ENCODE measurements at regions not wholly inside any gene's neighbourhood (a gene's known extent, or its start where the extent isn't known, plus 50 kb on each side); places are given as distances from the start of the nearest gene placed in this dataset.

DNA sequence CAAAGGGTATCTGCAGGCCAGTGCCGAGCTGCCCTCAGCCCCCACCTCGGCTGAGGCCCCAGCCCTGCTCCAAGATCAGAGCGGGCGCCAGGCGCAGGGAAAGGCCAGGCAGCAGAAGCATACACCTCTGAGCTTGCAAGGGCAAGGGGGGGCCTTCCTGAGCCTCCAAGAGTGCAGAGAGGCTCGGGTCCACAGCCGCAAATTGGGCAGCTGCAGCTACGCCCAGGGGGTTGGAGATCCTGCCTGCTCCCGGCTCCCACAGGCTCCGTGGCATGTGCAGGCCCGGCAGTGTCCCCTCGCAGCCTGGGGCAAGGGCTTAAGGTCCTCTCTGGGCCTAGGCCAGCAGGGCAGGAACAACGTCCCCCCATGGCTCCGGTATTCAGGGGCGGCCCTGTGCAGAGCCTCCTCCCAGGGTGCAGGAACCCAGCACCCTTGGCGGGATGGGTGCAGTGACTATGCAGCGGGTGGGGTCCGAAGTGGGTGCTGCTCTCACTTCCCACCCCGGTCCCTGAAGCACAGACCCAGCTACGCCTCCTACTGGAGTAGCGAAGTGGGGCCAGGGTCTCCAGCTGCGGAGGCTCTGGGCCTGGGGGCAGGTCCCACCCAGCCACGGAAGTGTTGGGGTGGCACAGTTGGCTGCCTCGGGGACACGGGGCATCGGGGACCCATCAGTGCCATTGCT lies 120.2 kb upstream of the TMEFF2 start:
- ATAC-seq (ENCODE audit: low read depth) (no peak), DNase-seq (ENCODE audit: low spot score) (no peak)
- Histone ChIP-seq H3K4me3 (ENCODE audit: severe bottlenecking) (no peak overlapping the region), H3K27ac (ENCODE audit: poor library complexity, severe bottlenecking) (no peak overlapping the region), H3K9me3 (ENCODE audit: severe bottlenecking) (no peaks in the 10 kb centered on the region), H3K36me3 (ENCODE audit: low read depth) (no peaks in the 10 kb centered on the region), H3K27me3 (ENCODE audit: insufficient read depth, poor library complexity, severe bottlenecking) (no peaks in the 10 kb centered on the region), H3K4me1 (ENCODE audit: insufficient read depth, poor library complexity, severe bottlenecking) (no peaks in the 10 kb centered on the region)
- TF ChIP-seq, protein P1, sequence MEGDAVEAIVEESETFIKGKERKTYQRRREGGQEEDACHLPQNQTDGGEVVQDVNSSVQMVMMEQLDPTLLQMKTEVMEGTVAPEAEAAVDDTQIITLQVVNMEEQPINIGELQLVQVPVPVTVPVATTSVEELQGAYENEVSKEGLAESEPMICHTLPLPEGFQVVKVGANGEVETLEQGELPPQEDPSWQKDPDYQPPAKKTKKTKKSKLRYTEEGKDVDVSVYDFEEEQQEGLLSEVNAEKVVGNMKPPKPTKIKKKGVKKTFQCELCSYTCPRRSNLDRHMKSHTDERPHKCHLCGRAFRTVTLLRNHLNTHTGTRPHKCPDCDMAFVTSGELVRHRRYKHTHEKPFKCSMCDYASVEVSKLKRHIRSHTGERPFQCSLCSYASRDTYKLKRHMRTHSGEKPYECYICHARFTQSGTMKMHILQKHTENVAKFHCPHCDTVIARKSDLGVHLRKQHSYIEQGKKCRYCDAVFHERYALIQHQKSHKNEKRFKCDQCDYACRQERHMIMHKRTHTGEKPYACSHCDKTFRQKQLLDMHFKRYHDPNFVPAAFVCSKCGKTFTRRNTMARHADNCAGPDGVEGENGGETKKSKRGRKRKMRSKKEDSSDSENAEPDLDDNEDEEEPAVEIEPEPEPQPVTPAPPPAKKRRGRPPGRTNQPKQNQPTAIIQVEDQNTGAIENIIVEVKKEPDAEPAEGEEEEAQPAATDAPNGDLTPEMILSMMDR (IDR thresholded peaks at IDR 0.05; ENCODE audit: poor library complexity, severe bottlenecking), result no peak

DNA sequence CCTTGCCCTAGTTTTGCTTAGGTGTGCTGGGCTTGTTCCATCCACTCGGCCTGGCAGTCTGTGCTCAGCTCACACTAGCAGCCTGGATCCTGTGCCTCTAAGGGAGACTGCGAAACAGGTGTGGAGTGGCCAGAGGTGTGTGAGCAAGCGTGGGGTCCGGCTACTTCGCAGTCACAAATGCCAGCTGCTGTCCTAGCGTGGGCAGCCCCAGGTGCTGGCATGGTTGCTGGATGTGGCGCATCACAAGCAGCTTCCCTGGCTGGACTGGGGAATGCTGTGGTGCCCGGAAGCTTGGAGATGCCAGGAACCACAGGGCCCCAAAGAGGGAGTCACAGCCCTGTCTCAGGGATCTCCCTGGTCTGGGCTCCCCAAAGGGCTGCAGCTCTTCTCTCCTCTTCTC lies 119.0 kb upstream of the TMEFF2 start:
- Histone ChIP-seq H3K9me3 (ENCODE audit: severe bottlenecking) (no peaks in the 10 kb centered on the region), H3K36me3 (ENCODE audit: low read depth) (no peaks in the 10 kb centered on the region), H3K27me3 (ENCODE audit: insufficient read depth, poor library complexity, severe bottlenecking) (no peaks in the 10 kb centered on the region), H3K4me3 (ENCODE audit: severe bottlenecking) (no peak overlapping the region), H3K4me1 (ENCODE audit: insufficient read depth, poor library complexity, severe bottlenecking) (no peaks in the 10 kb centered on the region), H3K27ac (ENCODE audit: poor library complexity, severe bottlenecking) (no peak overlapping the region)
- TF ChIP-seq, protein P1 (IDR thresholded peaks at IDR 0.05; ENCODE audit: poor library complexity, severe bottlenecking), result no peak
- DNase-seq (ENCODE audit: low spot score) (no peak), ATAC-seq (ENCODE audit: low read depth) (no peak)

DNA sequence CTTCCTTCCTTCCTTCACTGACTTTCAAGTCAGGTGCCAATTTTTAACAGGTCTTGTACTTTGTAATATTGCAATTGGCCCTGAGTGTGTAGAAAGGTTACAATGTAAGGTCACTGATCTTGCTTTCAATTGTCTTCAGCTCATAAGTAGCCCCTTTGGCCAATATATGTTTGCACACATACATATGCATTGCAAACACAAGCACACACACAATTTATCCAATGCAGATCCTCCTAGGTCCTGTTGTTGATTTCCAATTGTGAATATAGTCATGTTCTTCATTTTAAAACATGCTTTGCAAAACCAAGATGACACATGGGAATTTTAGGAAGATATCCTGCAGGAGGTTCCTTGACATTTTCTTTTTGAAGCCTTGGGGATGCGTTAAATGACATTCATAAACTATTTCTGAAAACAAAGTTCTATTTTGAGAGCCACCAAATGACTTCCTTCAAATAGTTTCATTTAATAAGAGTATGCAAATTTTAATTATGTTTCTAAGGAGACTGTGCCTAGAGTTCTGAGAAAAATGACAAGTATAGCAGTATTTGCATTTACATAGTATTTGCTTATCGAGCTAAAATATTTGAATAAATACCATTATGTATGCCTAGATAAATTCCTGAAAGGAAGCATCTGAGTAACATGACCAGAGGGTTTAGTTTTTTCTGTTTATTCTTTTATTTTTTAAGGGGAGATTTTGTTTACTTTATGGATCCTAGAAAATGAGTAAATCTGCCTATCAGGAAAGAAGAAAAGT lies 117.1 kb upstream of the TMEFF2 start:
- TF ChIP-seq, protein P1 (IDR thresholded peaks at IDR 0.05; ENCODE audit: poor library complexity, severe bottlenecking), result no peak
- no peak for DNase-seq (ENCODE audit: low spot score)
- Histone ChIP-seq H3K4me3 (ENCODE audit: severe bottlenecking) (no peak overlapping the region), H3K9me3 (ENCODE audit: severe bottlenecking) (no peaks in the 10 kb centered on the region), H3K27ac (ENCODE audit: poor library complexity, severe bottlenecking) (no peak overlapping the region), H3K4me1 (ENCODE audit: insufficient read depth, poor library complexity, severe bottlenecking) (no peaks in the 10 kb centered on the region), H3K36me3 (ENCODE audit: low read depth) (no peaks in the 10 kb centered on the region), H3K27me3 (ENCODE audit: insufficient read depth, poor library complexity, severe bottlenecking) (no peaks in the 10 kb centered on the region)
- no peak for ATAC-seq (ENCODE audit: low read depth)

DNA sequence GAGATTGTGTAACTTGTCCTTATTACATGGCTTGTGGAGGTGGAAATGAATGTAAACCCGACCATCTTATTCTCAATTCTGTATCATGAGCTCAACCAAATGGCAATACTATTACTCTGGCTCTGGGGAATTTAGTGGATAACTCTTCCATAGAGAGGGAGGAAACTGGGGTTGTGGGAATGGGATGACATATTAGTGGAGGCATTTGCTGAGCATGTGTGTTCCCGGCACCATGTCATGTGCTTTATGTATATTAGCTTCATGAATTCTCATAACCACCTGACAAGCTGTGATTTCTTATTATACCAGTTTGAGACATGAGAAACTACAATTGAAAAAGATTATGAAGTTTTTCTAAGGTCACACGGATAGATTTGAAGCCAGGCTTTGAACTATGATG lies 112.8 kb upstream of the TMEFF2 start:
- DNase-seq (ENCODE audit: low spot score) (no peak), ATAC-seq (ENCODE audit: low read depth) (no peak)
- Histone ChIP-seq H3K9me3 (ENCODE audit: severe bottlenecking) (no peaks in the 10 kb centered on the region), H3K36me3 (ENCODE audit: low read depth) (no peaks in the 10 kb centered on the region), H3K27ac (ENCODE audit: poor library complexity, severe bottlenecking) (no peak overlapping the region), H3K4me1 (ENCODE audit: insufficient read depth, poor library complexity, severe bottlenecking) (no peaks in the 10 kb centered on the region), H3K27me3 (ENCODE audit: insufficient read depth, poor library complexity, severe bottlenecking) (no peaks in the 10 kb centered on the region), H3K4me3 (ENCODE audit: severe bottlenecking) (no peak overlapping the region)
- TF ChIP-seq, protein P1 (IDR thresholded peaks at IDR 0.05; ENCODE audit: poor library complexity, severe bottlenecking), result no peak

DNA sequence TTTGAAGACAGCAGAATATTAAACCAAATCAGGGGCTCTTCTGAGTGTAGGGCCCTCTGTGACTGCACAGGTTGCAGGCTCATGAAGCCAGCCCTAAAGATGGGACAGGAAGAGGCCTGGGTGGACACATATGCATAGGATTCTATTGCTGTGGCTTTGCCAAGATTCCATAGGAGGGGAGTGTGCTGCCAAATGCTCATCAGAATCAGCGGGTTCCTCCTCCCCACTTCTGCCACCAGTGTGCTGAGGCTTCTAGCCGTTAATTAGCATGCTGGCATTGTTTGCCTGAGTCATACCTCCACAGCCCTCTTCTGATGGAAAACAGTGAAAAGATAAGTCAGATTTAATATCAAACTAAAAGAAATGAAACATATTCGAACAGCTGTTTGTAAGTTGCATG lies 103.9 kb upstream of the TMEFF2 start:
- TF ChIP-seq, protein P1 (IDR thresholded peaks at IDR 0.05; ENCODE audit: poor library complexity, severe bottlenecking), result no peak
- Histone ChIP-seq H3K27me3 (ENCODE audit: insufficient read depth, poor library complexity, severe bottlenecking) (no peaks in the 10 kb centered on the region), H3K27ac (ENCODE audit: poor library complexity, severe bottlenecking) (no peak overlapping the region), H3K36me3 (ENCODE audit: low read depth) (no peaks in the 10 kb centered on the region), H3K4me1 (ENCODE audit: insufficient read depth, poor library complexity, severe bottlenecking) (no peaks in the 10 kb centered on the region), H3K4me3 (ENCODE audit: severe bottlenecking) (no peak overlapping the region), H3K9me3 (ENCODE audit: severe bottlenecking) (no peaks in the 10 kb centered on the region)
- DNase-seq (ENCODE audit: low spot score), result no peak
- no peak for ATAC-seq (ENCODE audit: low read depth)
